ENCODE measurements at regions not wholly inside any gene's neighbourhood (a gene's known extent, or its start where the extent isn't known, plus 50 kb on each side); places are given as distances from the start of the nearest gene placed in this dataset.

- CTCF ChIA-PET: no interaction called here
- no peaks in the 10 kb centered on the region for H3K9me3 ChIP-seq (ENCODE audit: control insufficient read depth in 1 of 2, insufficient read depth in 1 of 2, low read length in 2 of 2)
- no peaks in the 10 kb centered on the region for H3K36me3 ChIP-seq (ENCODE audit: insufficient read depth, low read length)
- no peaks in the 10 kb centered on the region for H3K4me1 Mint-ChIP-seq (ENCODE audit: low read depth)
- no peak for TF ChIP-seq CTCF (IDR thresholded peaks at IDR 0.05)
- no peak for ATAC-seq (ENCODE audit: poor library complexity)
- H3K36me3 Mint-ChIP-seq (ENCODE audit: low read depth): no peaks in the 10 kb centered on the region
- intact Hi-C loops (cut with DNase I, micrococcal nuclease): no loop called here
- H3K27ac ChIP-seq (ENCODE audit: low read depth in 1 of 2, low read length in 2 of 2): no peak overlapping the region
- H3K4me3 ChIP-seq (ENCODE audit: low read length): no peak overlapping the region
- H3K4me1 ChIP-seq (ENCODE audit: insufficient read depth, low read length): no peaks in the 10 kb centered on the region
- no peak overlapping the region for H3K4me3 Mint-ChIP-seq
- POLR2A ChIA-PET: no interaction called here
- no peak overlapping the region for H3K27ac Mint-ChIP-seq
- H3K27me3 Mint-ChIP-seq: peaks cover 7% of the 10 kb centered on the region
- H3K9me3 Mint-ChIP-seq: peaks cover 9% of the 10 kb centered on the region
- DNase-seq: no peak
- no peaks in the 10 kb centered on the region for H3K27me3 ChIP-seq (ENCODE audit: control insufficient read depth in 1 of 2, insufficient read depth in 2 of 2, low read length in 2 of 2)
These were observed 368.2 kb downstream of the HINT1 start for GRCh38 chr5:130796902-130797301.

- no peak for TF ChIP-seq CTCF (IDR thresholded peaks at IDR 0.05)
- H3K9me3 Mint-ChIP-seq: peaks cover 8% of the 10 kb centered on the region
- no peak for ATAC-seq (ENCODE audit: poor library complexity)
These were observed 369.0 kb downstream of the HINT1 start for GRCh38 chr5:130796032-130796431.

GRCh38 chr5:130795037-130795436 lies 370.0 kb downstream of the HINT1 start:
- no peak for ATAC-seq (ENCODE audit: poor library complexity)
- H3K27me3 Mint-ChIP-seq: no peaks in the 10 kb centered on the region
- H3K4me3 ChIP-seq (ENCODE audit: low read length): no peak overlapping the region
- ChIA-PET POLR2A (no interaction called here), CTCF (no interaction called here)
- no peaks in the 10 kb centered on the region for H3K4me1 ChIP-seq (ENCODE audit: insufficient read depth, low read length)
- intact Hi-C loops (cut with DNase I, micrococcal nuclease): no loop called here
- no peaks in the 10 kb centered on the region for H3K36me3 Mint-ChIP-seq (ENCODE audit: low read depth)
- peaks cover 8% of the 10 kb centered on the region for H3K9me3 Mint-ChIP-seq
- H3K9me3 ChIP-seq (ENCODE audit: control insufficient read depth in 1 of 2, insufficient read depth in 1 of 2, low read length in 2 of 2): no peaks in the 10 kb centered on the region
- no peaks in the 10 kb centered on the region for H3K36me3 ChIP-seq (ENCODE audit: insufficient read depth, low read length)
- H3K27ac Mint-ChIP-seq: no peak overlapping the region
- no peaks in the 10 kb centered on the region for H3K4me1 Mint-ChIP-seq (ENCODE audit: low read depth)
- no peak for TF ChIP-seq CTCF (IDR thresholded peaks at IDR 0.05)
- H3K4me3 Mint-ChIP-seq: no peak overlapping the region
- H3K27me3 ChIP-seq (ENCODE audit: control insufficient read depth in 1 of 2, insufficient read depth in 2 of 2, low read length in 2 of 2): no peaks in the 10 kb centered on the region
- DNase-seq: no peak
- H3K27ac ChIP-seq (ENCODE audit: low read depth in 1 of 2, low read length in 2 of 2): no peak overlapping the region

More at GRCh38 chr5:130796032-130796431, 369.0 kb downstream of the HINT1 start:
- Mint-ChIP-seq H3K27ac (no peak overlapping the region), H3K36me3 (ENCODE audit: low read depth) (no peaks in the 10 kb centered on the region), H3K4me3 (no peak overlapping the region), H3K27me3 (peaks cover 2% of the 10 kb centered on the region), H3K4me1 (ENCODE audit: low read depth) (no peaks in the 10 kb centered on the region)
- H3K4me1 ChIP-seq (ENCODE audit: insufficient read depth, low read length): no peaks in the 10 kb centered on the region
- H3K27me3 ChIP-seq (ENCODE audit: control insufficient read depth in 1 of 2, insufficient read depth in 2 of 2, low read length in 2 of 2): no peaks in the 10 kb centered on the region
- H3K9me3 ChIP-seq (ENCODE audit: control insufficient read depth in 1 of 2, insufficient read depth in 1 of 2, low read length in 2 of 2): no peaks in the 10 kb centered on the region
- no peaks in the 10 kb centered on the region for H3K36me3 ChIP-seq (ENCODE audit: insufficient read depth, low read length)
- DNase-seq: no peak
- POLR2A ChIA-PET: no interaction called here
- CTCF ChIA-PET: no interaction called here
- intact Hi-C loops (cut with DNase I, micrococcal nuclease): no loop called here
- H3K27ac ChIP-seq (ENCODE audit: low read depth in 1 of 2, low read length in 2 of 2): no peak overlapping the region
- no peak overlapping the region for H3K4me3 ChIP-seq (ENCODE audit: low read length)
